ENCODE measurements at regions not wholly inside any gene's neighbourhood (a gene's known extent, or its start where the extent isn't known, plus 50 kb on each side); places are given as distances from the start of the nearest gene placed in this dataset.
"Not testable (repeated sequence)": the region's sequence is repeated elsewhere in the genome, so short reads cannot be mapped to it uniquely, and the experiment has no call there.

DNA sequence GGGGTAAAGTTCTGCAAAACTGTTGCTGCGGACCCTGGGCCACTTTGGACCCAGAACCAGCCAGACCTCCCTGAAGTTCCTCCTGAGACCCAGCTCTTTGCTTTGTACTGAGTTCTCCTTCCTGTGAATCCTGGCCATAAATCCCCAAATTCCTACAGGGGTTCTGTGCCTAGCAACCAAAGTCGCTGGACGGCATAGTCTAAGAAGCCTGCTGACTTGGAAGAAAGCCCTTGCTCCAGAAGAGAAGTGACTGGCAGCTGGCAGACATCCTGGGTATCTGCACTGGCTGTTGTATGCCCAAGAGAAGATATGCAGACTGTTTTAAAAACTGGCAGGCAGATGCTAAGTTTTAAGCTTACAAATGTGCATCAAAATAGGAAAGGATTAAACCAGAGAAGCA lies 99.9 kb upstream of the SLC24A4 start:
- H3K4me3 Mint-ChIP-seq, result no peak overlapping the region
- no peaks in the 10 kb centered on the region for H3K36me3 Mint-ChIP-seq (ENCODE audit: low read depth)
- H3K27ac Mint-ChIP-seq, result peak overlapping the region in 1 of 3 experiments; percentile 77
- TF ChIP-seq, protein P1, sequence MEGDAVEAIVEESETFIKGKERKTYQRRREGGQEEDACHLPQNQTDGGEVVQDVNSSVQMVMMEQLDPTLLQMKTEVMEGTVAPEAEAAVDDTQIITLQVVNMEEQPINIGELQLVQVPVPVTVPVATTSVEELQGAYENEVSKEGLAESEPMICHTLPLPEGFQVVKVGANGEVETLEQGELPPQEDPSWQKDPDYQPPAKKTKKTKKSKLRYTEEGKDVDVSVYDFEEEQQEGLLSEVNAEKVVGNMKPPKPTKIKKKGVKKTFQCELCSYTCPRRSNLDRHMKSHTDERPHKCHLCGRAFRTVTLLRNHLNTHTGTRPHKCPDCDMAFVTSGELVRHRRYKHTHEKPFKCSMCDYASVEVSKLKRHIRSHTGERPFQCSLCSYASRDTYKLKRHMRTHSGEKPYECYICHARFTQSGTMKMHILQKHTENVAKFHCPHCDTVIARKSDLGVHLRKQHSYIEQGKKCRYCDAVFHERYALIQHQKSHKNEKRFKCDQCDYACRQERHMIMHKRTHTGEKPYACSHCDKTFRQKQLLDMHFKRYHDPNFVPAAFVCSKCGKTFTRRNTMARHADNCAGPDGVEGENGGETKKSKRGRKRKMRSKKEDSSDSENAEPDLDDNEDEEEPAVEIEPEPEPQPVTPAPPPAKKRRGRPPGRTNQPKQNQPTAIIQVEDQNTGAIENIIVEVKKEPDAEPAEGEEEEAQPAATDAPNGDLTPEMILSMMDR (IDR thresholded peaks at IDR 0.05; ENCODE audit: unreplicated experiment in 3 of 3), result no peak
- H3K9me3 Mint-ChIP-seq, result no peaks in the 10 kb centered on the region
- peaks cover 14% of the 10 kb centered on the region for H3K27me3 Mint-ChIP-seq (ENCODE audit: low read depth)
- H3K4me1 Mint-ChIP-seq, result peaks cover 8% of the 10 kb centered on the region

DNA sequence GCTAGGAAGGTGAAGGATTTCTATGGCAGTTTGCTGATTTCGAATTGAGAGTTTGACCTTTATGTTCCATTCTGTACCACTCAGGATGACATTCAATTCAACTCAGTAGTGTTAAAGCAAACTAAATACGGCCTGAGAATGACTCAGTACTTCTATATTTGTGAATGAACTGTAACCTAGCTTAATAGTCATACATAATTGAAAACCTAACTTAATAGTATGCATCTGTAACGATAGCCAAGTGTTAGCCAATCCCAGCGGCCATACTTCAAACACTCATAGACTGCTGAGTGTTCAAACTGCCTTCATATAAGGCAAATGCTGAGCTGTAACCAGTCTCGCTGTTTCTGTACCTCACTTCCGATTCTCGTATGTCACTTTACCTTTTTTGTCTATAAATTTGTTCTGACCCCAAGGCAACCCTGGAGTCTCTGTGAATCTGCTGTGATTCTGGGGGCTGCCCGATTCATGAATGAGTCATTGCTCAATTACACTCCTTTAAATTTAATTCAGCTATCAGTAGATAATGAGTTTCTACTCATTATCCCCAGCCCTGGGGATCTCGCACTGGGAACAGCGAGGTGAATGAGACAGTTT lies 98.5 kb upstream of the SLC24A4 start:
- Mint-ChIP-seq H3K27ac (no peak overlapping the region), H3K4me3 (no peak overlapping the region), H3K9me3 (peaks cover 3% of the 10 kb centered on the region), H3K27me3 (ENCODE audit: low read depth) (peaks cover 14% of the 10 kb centered on the region), H3K36me3 (ENCODE audit: low read depth) (no peaks in the 10 kb centered on the region), H3K4me1 (peaks cover 8% of the 10 kb centered on the region)
- TF ChIP-seq, protein P1 (IDR thresholded peaks at IDR 0.05; ENCODE audit: unreplicated experiment in 3 of 3), result no peak

DNA sequence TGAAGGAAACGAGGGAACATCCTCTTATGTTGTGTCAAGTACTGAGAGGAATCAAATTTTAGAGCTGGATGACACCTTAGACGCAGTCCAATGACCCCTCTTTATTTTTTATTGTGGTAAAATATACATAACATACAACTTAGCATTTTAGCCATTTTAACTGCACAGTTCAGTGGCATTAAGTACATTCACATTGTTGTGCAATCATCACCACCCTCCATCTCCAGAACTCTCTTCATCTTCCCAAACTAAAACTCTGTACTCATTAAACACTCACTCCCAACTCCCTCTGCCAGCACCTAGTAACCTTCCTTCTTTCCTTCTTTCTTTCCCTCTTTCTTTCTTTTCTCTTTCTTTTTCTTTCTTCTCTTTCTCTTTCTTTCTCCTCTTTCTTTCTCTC lies 97.2 kb upstream of the SLC24A4 start:
- no peaks in the 10 kb centered on the region for H3K36me3 Mint-ChIP-seq (ENCODE audit: low read depth)
- peaks cover 8% of the 10 kb centered on the region for H3K4me1 Mint-ChIP-seq
- TF ChIP-seq, protein P1 (IDR thresholded peaks at IDR 0.05; ENCODE audit: unreplicated experiment in 3 of 3), result no peak
- peaks cover 22% of the 10 kb centered on the region for H3K27me3 Mint-ChIP-seq (ENCODE audit: low read depth)
- H3K9me3 Mint-ChIP-seq, result peaks cover 8% of the 10 kb centered on the region
- H3K27ac Mint-ChIP-seq, result no peak overlapping the region
- no peak overlapping the region for H3K4me3 Mint-ChIP-seq

DNA sequence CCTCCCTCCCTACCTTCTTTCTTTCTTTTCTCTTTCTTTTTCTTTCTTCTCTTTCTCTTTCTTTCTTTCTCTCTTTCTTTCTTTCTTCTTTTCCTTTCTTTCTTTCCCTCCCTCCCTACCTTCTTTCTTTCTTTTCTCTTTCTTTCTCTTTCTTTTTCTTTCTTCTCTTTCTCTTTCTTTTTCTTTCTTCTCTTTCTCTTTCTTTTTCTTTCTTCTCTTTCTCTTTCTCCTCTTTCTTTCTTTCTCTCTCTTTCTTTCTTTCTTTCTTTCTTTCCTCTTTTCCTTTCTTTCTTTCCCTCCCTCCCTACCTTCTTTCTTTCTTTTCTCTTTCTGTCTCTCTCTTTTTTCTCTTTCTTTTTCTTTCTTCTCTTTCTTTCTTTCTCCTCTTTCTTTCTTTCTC lies 96.8 kb upstream of the SLC24A4 start:
- not testable (repeated sequence) for H3K9me3 Mint-ChIP-seq; H3K27ac Mint-ChIP-seq; H3K36me3 Mint-ChIP-seq (ENCODE audit: low read depth); H3K4me3 Mint-ChIP-seq; H3K4me1 Mint-ChIP-seq
- H3K27me3 Mint-ChIP-seq (ENCODE audit: low read depth), result peaks cover 26% of the 10 kb centered on the region

DNA sequence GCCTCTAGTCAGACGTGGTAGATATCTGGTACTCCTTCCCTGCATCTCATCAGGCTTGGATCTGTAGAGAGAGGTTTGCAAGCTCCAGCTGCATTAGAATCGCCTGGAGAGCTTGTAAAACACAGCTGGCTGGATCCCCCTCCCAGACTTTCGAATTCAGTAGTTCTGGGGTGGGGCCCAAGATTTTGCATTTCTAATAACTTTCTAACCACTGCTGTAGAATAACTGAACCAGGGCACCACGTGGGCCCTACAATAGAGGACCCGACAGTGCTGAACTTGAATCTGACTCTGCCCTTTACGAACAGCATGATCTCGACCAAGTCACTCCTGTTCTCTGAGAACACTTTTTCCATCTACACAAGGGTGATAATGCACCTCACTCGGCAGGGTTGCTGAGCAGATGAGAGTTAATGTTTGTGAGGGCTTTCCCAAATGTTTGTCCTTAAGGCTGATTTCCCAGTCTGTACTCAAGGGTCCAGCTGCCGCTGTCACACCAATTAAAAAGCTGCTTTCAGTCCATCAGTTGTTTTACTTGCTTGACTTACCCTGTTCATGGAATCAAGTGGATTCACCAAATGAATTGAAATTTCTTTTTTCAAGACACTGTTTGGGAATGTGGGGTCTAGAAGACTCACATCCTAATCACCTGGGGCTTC lies 86.6 kb upstream of the SLC24A4 start:
- Mint-ChIP-seq H3K4me1 (no peaks in the 10 kb centered on the region), H3K27ac (no peak overlapping the region), H3K27me3 (ENCODE audit: low read depth) (peaks cover 11% of the 10 kb centered on the region), H3K9me3 (peaks cover 32% of the 10 kb centered on the region), H3K4me3 (no peak overlapping the region), H3K36me3 (ENCODE audit: low read depth) (no peaks in the 10 kb centered on the region)
- TF ChIP-seq, protein P1 (IDR thresholded peaks at IDR 0.05; ENCODE audit: unreplicated experiment in 3 of 3), result no peak

DNA sequence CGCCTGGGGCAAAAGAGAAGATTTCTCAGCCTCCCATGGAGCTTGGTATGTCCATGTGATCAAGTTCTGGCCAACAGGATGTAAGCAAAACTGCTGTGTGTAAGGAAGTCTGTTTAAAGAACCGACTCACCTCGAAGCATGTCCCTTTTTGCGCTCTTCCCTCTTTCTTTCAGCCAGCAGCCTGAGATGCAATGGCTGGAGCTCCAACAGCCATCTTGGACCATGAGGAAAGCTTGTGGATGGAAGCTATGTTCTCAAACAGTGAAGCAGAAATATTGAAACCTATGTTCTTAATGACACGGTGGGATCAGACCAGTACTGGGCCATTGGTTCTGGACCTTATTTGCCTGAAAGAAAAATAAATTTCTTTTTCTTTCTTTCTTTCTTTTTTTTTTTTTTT lies 82.3 kb upstream of the SLC24A4 start:
- Mint-ChIP-seq H3K9me3 (peaks cover 35% of the 10 kb centered on the region), H3K36me3 (ENCODE audit: low read depth) (no peaks in the 10 kb centered on the region), H3K4me1 (no peaks in the 10 kb centered on the region), H3K4me3 (no peak overlapping the region), H3K27me3 (ENCODE audit: low read depth) (peaks cover 4% of the 10 kb centered on the region), H3K27ac (no peak overlapping the region)
- TF ChIP-seq, protein P1 (IDR thresholded peaks at IDR 0.05; ENCODE audit: unreplicated experiment in 3 of 3), result no peak

All from nephron (organoid).